ENCODE measurements at regions not wholly inside any gene's neighbourhood (a gene's known extent, or its start where the extent isn't known, plus 50 kb on each side); places are given as distances from the start of the nearest gene placed in this dataset.
"Not testable (repeated sequence)": the region's sequence is repeated elsewhere in the genome, so short reads cannot be mapped to it uniquely, and the experiment has no call there.

DNA sequence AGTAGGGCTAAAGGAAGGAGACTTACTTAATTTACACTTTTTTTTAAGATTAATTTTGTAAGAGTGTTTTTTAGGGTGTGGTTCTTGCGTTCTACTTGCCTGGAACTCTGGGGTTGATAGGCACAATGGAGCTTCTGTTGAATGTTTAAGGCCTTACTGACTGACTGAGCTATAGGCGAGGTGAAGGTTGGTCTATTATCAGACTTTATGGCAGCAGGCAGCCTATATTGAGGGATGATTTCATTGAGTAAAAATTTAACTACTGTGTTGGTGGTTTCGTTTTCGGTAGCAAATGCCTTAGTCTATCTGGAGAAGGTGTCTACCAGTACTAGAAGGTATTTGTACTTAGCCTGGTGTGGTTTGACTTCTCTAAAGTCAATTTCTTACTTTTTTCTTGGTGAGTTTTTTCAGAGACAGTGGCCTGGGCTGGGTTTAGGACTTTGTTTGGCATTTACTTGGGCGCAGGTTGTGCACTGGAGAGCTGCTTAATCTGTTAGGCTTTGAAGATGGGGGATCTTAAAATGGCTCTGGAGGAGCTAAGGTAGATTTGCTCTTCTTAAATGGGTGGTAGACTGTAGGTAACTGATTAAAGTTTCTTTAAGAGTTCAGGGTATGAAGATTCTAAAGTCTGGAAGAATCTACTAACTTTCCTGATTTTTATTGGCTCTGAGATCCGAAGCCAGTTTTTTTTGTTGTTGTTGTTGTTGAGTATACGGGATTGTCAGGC lies 164.5 kb upstream of the CCZ1B start:
- TF ChIP-seq, protein P1, sequence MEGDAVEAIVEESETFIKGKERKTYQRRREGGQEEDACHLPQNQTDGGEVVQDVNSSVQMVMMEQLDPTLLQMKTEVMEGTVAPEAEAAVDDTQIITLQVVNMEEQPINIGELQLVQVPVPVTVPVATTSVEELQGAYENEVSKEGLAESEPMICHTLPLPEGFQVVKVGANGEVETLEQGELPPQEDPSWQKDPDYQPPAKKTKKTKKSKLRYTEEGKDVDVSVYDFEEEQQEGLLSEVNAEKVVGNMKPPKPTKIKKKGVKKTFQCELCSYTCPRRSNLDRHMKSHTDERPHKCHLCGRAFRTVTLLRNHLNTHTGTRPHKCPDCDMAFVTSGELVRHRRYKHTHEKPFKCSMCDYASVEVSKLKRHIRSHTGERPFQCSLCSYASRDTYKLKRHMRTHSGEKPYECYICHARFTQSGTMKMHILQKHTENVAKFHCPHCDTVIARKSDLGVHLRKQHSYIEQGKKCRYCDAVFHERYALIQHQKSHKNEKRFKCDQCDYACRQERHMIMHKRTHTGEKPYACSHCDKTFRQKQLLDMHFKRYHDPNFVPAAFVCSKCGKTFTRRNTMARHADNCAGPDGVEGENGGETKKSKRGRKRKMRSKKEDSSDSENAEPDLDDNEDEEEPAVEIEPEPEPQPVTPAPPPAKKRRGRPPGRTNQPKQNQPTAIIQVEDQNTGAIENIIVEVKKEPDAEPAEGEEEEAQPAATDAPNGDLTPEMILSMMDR (IDR thresholded peaks at IDR 0.05): not testable (repeated sequence)
- TF ChIP-seq POLR2A (IDR thresholded peaks at IDR 0.05; ENCODE audit: low read length); MAFK (IDR thresholded peaks at IDR 0.05; ENCODE audit: partially characterized antibody); CEBPB (IDR thresholded peaks at IDR 0.05); ZFP36 (IDR thresholded peaks at IDR 0.05; ENCODE audit: borderline replicate concordance, partially characterized antibody); GATA3 (IDR thresholded peaks at IDR 0.05; ENCODE audit: borderline replicate concordance); HEYL (CRISPR knock-in tag; IDR thresholded peaks at IDR 0.05): not testable (repeated sequence)
- TF ChIP-seq, protein P2, sequence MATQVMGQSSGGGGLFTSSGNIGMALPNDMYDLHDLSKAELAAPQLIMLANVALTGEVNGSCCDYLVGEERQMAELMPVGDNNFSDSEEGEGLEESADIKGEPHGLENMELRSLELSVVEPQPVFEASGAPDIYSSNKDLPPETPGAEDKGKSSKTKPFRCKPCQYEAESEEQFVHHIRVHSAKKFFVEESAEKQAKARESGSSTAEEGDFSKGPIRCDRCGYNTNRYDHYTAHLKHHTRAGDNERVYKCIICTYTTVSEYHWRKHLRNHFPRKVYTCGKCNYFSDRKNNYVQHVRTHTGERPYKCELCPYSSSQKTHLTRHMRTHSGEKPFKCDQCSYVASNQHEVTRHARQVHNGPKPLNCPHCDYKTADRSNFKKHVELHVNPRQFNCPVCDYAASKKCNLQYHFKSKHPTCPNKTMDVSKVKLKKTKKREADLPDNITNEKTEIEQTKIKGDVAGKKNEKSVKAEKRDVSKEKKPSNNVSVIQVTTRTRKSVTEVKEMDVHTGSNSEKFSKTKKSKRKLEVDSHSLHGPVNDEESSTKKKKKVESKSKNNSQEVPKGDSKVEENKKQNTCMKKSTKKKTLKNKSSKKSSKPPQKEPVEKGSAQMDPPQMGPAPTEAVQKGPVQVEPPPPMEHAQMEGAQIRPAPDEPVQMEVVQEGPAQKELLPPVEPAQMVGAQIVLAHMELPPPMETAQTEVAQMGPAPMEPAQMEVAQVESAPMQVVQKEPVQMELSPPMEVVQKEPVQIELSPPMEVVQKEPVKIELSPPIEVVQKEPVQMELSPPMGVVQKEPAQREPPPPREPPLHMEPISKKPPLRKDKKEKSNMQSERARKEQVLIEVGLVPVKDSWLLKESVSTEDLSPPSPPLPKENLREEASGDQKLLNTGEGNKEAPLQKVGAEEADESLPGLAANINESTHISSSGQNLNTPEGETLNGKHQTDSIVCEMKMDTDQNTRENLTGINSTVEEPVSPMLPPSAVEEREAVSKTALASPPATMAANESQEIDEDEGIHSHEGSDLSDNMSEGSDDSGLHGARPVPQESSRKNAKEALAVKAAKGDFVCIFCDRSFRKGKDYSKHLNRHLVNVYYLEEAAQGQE (IDR thresholded peaks at IDR 0.05): not testable (repeated sequence)

All from A549 (cell line).